Fibroblast of skin of right biceps (primary cell): ENCODE measurements at regions not wholly inside any gene's neighbourhood (a gene's known extent, or its start where the extent isn't known, plus 50 kb on each side); places are given as distances from the start of the nearest gene placed in this dataset.
"Not testable (repeated sequence)": the region's sequence is repeated elsewhere in the genome, so short reads cannot be mapped to it uniquely, and the experiment has no call there.

Experiments used
- DNase-seq: peaks from one replicate; pipeline ENCODE4 v3.0.0-alpha.2; 2013

DNA sequence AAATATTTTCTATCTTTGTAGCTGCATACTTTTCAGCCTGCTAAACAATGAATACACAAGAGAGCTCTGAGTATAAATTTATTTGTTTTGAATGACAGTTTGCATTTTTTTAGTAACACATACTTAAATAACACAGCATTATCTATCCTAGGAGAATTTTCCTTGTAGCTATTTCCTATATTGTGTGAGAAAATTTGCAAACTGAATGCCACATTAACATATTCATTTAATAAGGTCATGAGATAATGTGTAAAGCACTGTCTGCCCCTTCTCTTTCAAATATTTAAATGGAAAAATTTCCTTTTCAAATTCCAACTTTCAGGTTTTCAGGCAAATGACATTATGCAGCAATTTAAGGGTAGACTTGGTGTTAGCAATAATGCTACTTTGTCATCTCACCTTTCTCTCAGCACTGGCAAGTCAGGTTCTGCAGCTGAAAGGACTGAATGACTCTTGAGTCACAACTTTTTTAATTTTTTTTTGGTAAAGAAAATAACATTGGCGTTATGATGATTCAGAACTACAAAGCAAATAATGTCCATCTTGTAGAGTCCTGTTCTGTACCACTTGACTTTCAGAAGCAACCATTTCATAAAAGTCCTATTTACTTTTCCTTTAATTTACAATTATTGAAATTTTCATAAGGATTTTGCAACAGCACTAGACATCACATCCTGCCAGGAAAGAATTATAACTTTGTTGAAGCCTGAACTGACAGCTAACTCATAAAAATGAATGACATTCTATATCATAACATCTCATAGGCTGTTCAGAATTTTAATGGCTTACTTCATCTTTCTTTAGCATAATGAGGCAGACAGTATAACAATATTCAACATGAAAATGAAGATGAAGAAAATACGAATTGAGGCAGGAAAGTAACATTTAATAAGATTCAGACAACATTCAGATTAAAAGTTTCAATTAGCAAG lies 681.6 kb upstream of the SEMA6D start:
- no peak for DNase-seq

DNA sequence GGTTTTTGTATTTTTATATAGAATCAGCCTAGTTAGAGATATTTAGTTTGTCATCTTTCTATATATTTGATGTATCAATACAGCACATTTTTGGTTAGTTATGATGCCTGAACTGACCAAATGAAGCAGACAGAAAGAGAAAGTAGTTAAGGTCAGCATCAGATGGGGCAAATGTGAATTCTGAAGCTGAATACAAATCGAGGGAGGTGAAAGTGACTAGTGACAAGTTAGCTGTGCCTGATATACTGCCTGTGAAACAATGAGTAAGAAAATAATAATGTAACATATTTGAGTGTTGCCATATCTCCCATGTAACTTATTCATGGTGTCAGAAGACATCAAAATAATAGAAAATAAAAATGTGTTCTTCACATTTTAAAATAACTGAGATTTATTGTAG lies 680.3 kb upstream of the SEMA6D start:
- DNase-seq = no peak

DNA sequence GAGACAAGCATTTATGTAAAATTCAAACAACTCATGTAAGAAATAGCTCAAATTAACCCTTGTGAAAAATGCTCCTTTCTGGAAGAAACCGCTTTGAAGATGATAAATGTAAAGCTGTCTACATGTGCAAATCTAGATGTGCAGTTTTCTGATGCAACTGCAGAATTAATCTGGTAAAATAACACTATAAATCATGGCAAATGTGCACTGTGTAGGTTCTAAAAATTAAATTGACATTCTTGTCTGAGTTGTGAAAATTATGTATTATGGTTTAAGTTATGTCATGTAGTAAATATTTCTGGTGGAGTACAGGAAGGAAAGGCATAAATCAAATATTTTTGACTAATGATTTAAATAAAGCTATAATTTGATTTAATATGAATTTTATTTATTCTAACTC lies 678.1 kb upstream of the SEMA6D start:
- DNase-seq = no peak

GRCh38 chr15:47041301-47041700 lies 676.0 kb upstream of the SEMA6D start:
- no peak for DNase-seq

GRCh38 chr15:47047981-47048380 lies 669.3 kb upstream of the SEMA6D start:
- not testable (repeated sequence) for DNase-seq

- DNase-seq = no peak
Observed at GRCh38 chr15:47066392-47066791, 650.9 kb upstream of the SEMA6D start.

DNA sequence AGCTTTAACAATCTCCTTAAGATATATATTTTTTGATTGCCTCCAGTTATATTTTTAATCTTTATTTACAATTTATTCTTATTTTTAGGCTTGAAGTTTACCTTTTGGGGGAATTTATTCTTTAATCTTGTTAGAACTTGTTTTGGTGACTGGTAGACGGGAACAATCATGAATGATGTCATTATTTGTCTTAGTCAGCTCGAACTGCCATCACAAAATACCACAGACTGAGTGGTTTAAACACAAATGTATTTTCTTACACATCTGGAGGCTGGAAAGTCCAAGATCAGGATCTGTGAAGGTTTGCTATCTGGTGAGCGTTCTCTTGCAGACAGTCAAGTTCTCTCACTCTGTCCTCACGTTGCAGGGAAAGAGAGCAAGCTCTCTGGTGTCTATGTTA lies 639.5 kb upstream of the SEMA6D start:
- not testable (repeated sequence) for DNase-seq

GRCh38 chr15:47095833-47096232 lies 621.5 kb upstream of the SEMA6D start:
- no peak for DNase-seq

DNA sequence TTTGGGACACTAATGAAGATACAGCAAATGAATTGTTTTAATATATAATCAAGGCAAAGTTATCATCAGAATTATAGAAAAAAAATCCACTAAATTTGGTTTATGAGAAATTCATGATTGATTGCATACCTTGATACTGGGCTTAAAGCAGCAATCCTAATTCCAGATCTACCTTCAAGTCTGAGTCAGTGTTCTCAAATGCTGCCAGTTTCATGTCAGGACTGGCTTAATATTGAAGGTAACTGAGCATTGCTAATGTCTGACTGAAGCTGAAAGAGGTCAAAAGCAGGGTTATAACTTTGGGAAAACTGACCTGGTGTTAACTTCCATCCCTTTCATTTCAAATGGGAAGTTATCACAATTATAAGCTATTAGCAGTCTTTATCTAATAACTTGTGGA lies 618.8 kb upstream of the SEMA6D start:
- not testable (repeated sequence) for DNase-seq

DNA sequence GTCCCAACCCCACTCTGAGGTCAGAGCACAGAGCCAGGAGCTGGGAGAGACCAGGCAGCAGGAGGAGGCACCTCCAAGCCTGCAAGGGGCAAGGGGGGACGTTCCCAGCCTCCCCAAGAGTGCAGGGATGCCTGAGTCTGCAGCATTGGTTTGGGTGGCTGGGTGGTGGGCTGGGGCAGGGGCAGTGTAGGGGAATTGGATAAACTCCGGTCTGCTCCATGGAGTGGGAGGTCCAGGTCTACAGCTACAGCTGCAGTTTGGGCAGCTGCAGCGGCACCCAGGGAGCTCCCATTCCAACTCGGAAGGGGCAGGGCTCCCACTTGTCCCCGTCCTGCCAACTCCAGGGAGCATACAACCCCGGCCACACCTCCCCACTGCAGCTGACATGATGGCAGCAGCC lies 617.5 kb upstream of the SEMA6D start:
- DNase-seq = not testable (repeated sequence)

DNA sequence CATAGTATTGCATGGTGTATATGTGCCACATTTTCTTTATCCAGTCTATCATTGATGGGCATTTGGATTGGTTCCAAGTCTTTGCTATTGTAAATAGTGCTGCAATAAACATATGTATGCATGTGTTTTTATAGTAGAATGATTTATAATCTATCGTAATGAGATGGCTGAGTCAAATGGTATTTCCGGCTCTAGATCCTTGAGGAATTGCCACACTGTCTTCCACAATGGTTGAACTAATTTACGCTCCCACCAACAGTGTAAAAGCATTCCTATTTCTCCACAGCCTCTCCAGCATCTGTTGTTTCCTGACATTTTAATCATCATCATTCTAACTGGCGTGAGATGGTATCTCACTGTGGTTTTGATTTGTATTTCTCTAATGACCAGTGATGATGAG lies 608.5 kb upstream of the SEMA6D start:
- not testable (repeated sequence) for DNase-seq

DNA sequence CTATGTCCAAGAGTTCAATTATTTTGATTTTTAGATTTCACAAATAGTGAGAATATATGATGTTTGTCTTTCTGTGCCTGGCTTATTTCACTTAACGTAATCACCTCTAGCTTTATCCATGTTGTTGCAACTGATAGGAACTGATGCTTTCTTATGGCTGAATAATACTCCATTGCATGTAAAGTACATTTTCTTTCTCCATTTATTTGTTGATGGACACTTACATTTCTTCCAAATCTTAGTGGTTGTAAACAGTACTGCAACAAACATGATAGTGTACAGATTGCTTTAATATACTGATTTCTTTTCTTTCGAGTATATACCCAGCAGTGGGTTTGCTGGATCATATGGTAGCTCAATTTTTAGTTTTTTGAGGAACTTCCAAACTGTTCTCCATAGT lies 600.6 kb upstream of the SEMA6D start:
- no peak for DNase-seq

- DNase-seq = no peak
Observed at GRCh38 chr15:47119349-47119748, 598.0 kb upstream of the SEMA6D start.

GRCh38 chr15:47124430-47125102 lies 592.7 kb upstream of the SEMA6D start:
- no peak for DNase-seq

GRCh38 chr15:47129033-47129432 lies 588.3 kb upstream of the SEMA6D start:
- DNase-seq = no peak

- not testable (repeated sequence) for DNase-seq
Observed at GRCh38 chr15:47131450-47131849, 585.9 kb upstream of the SEMA6D start.

- DNase-seq = no peak
Observed at GRCh38 chr15:47135267-47135666, 582.0 kb upstream of the SEMA6D start.

DNA sequence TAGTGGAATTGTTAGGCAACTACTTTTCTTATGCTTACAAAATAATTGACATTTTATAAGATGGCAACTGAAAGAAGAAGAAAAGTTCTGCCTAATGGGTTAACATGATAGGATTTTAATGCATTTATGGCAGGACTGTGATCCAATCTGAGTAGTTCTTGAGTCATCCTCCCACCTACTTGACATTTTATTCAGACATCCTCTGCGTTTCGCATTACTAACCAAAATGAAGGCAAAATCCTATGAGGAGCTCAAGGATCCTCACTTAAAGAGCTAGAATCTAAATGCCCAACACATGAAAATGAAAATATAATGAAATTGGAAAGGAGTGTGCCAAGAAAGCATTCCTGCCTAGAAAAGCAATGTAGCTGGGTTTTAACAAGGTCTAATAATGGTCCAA lies 581.1 kb upstream of the SEMA6D start:
- no peak for DNase-seq

- no peak for DNase-seq
Observed at GRCh38 chr15:47139965-47140364, 577.3 kb upstream of the SEMA6D start.

DNA sequence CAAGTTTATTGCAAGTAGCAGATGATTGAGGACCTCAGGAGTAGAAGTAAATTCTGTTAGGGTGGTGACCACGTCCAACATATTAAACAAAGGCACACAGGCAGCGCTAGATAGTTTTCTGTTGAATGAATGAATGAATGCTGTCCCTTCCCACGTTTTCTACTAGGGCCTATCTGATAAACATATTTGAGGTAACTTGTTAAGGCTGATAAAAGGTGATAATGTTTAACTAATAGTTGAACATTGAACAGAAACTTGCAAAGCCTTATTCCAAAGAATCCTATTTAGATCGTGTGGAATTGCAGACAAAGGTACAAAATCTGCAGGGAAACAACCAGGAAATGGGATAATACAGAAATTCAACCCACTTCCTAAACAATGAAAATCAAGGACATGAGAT lies 559.5 kb upstream of the SEMA6D start:
- DNase-seq = no peak

GRCh38 chr15:47158573-47158972 lies 558.7 kb upstream of the SEMA6D start:
- DNase-seq = no peak

DNA sequence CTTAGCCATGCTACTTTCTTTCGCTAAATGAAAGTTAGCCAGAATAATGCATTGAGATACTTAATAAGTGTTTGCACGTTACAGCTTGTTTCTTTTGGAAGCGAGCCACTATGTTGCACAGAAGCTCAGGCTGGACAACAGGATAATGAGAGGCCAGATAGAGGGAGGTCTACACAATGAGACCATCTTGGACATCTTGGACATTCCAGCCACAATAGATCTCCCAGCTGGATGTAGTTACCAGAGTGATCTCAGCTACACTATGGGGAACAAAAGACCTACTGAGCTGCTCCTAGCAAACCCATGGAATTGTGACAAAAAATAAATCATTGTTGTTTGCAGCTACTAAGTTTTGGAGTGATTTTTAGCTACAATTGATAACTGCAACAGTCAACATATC lies 540.1 kb upstream of the SEMA6D start:
- no peak for DNase-seq

DNA sequence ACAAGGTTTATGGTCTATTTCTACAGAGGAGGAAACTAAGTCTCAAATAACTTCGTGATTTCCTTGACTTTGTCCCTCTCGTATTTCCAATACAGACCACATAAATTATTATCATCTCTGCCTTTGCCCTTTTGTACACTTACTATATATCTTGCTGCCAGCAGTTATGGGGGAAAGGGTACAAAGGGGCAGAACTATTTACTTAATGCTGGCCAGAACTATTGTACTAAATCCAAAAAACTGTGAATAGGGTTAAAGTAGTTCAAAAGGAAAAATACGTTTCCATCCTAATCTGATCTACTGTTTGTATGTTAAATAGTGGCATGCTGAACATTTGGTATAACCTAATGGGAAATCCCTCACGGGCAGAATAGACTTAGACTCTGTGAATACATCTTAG lies 537.3 kb upstream of the SEMA6D start:
- DNase-seq = no peak

- DNase-seq = no peak
Observed at GRCh38 chr15:47182818-47183217, 534.5 kb upstream of the SEMA6D start.
